Suprapubic skin (tissue), 4 donors: ENCODE measurements at regions not wholly inside any gene's neighbourhood (a gene's known extent, or its start where the extent isn't known, plus 50 kb on each side); places are given as distances from the start of the nearest gene placed in this dataset.

Experiments used
- DNase-seq, 2 donors: peaks; one replicate each; pipeline ENCODE4 v3.0.0-alpha.2; 2019; ENCODE audit warnings: low spot score in 2 of 2
- H3K27ac ChIP-seq: fragments of 200-600 bp; sonication (generic); one replicate; pipeline ENCODE4 v1.5.1; 2019
- H3K27me3 ChIP-seq: fragments of 200-600 bp; sonication (generic); one replicate; pipeline ENCODE4 v1.5.1; 2019
- H3K36me3 ChIP-seq: fragments of 200-600 bp; sonication (generic); one replicate; pipeline ENCODE4 v1.5.1; 2019
- H3K4me1 ChIP-seq: fragments of 200-600 bp; sonication (generic); one replicate; pipeline ENCODE4 v1.5.1; 2019
- H3K4me3 ChIP-seq: fragments of 200-600 bp; sonication (generic); one replicate; pipeline ENCODE4 v1.5.1; 2019; ENCODE audit warnings: mild to moderate bottlenecking
- H3K9me3 ChIP-seq: fragments of 200-600 bp; sonication (generic); one replicate; pipeline ENCODE4 v1.5.1; 2019
- EP300 ChIP-seq: sonication (generic); formaldehyde crosslinking; IDR thresholded peaks from one replicate; pipeline ENCODE4 v1.6.1; 2017; ENCODE audit warnings: antibody characterized with exemption
- POLR2A ChIP-seq, 2 donors: fragments of 450-650 bp; IDR thresholded peaks; one replicate each; pipeline ENCODE4 v1.6.1; 2017; ENCODE audit warnings: antibody characterized with exemption in 2 of 2, mild to moderate bottlenecking in 2 of 2, moderate library complexity in 2 of 2
- POLR2AphosphoS5 ChIP-seq, 3 donors: sonication (generic); formaldehyde crosslinking; IDR thresholded peaks; one replicate each; pipeline ENCODE4 v1.6.1; 2017; ENCODE audit warnings: antibody characterized with exemption in 3 of 3
- WGBS: methylation state at CpG from one replicate; pipeline ENCODE4 v1.1.5; 2018; 5-methylcytosine and 5-hydroxymethylcytosine counted together
- TF ChIP-seq, protein P1 (sequence below), 2 donors: fragments of 200-600 bp in 1 of 2; fragments of 450-650 bp in 1 of 2; sonication (generic) in 1 of 2; IDR thresholded peaks; one replicate each; pipeline ENCODE4 v1.5.1; 2016 to 2019; ENCODE audit warnings: antibody characterized with exemption in 2 of 2, mild to moderate bottlenecking in 1 of 2, moderate library complexity in 1 of 2

DNA sequence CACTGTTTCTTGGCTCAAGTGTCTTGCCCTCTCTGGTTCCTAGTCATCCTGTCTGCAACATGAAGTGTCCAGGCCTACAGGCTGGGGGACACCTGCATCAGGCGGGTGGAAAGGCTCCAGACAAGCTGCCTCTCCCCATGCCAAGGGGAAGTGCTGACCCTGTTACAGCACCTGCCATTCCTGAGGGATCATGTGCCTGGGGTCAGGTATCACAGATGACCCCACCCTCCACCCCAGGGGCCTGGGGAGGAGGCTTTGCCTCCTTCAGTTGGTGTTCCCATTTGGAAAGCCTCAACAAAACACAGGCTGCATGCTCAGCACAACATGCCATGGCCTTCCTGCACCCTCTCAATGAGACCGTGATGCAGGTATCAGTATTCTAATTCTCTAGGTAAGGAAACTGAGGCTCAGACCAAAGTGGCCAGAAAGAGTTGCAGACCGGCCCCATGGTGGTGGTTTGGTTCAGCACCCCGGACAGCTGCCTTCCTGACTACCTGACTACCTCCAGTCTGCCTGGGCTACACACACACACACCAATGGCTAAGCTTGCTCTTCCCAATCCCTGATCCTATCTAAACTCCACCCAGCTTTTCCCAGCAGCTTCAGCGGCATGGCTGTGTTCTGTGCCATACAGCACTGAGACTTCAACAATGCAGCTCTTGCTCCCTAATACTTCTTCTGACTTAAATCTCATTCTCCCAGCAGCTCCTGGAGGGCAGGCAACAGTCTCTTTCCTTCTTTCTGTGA is 69.7 kb upstream of the LINGO1 start:
- TF ChIP-seq, protein P1, sequence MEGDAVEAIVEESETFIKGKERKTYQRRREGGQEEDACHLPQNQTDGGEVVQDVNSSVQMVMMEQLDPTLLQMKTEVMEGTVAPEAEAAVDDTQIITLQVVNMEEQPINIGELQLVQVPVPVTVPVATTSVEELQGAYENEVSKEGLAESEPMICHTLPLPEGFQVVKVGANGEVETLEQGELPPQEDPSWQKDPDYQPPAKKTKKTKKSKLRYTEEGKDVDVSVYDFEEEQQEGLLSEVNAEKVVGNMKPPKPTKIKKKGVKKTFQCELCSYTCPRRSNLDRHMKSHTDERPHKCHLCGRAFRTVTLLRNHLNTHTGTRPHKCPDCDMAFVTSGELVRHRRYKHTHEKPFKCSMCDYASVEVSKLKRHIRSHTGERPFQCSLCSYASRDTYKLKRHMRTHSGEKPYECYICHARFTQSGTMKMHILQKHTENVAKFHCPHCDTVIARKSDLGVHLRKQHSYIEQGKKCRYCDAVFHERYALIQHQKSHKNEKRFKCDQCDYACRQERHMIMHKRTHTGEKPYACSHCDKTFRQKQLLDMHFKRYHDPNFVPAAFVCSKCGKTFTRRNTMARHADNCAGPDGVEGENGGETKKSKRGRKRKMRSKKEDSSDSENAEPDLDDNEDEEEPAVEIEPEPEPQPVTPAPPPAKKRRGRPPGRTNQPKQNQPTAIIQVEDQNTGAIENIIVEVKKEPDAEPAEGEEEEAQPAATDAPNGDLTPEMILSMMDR (IDR thresholded peaks at IDR 0.05) = no peak
- no peak for DNase-seq
- H3K4me1 ChIP-seq = no peaks in the 10 kb centered on the region
- whole genome bisulfite sequencing = 50% methylated on average over 5 of the region's 5 CpGs
- no peaks in the 10 kb centered on the region for H3K9me3 ChIP-seq
- no peak overlapping the region for H3K27ac ChIP-seq
- H3K27me3 ChIP-seq = peaks cover 18% of the 10 kb centered on the region
- no peaks in the 10 kb centered on the region for H3K36me3 ChIP-seq
- H3K4me3 ChIP-seq = no peak overlapping the region

DNA sequence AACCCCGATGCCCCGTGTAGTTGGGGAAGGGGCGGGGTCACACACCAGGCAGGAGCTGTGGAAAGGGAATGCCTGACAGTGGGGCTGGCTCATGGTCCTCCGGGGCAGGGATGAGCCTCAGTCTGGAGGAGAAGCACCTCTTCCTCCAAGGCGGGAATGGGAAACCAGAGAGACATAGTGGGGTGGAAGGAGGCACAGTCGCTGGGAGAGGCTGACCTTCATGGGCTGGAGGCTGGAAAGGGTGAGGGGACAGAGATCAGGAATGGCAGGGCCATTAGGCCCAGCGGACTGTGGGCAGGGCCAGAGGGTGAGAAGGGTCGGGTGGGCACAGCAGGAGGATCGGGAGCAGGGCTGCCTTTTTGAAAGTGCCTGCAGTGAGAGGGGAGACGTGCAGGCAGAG is 65.8 kb upstream of the LINGO1 start:
- Histone ChIP-seq H3K27me3 (peaks cover 40% of the 10 kb centered on the region), H3K36me3 (no peaks in the 10 kb centered on the region), H3K4me1 (no peaks in the 10 kb centered on the region), H3K27ac (no peak overlapping the region), H3K4me3 (no peak overlapping the region), H3K9me3 (no peaks in the 10 kb centered on the region)
- WGBS = 64% methylated on average over 10 of the region's 10 CpGs
- no peak for DNase-seq
- TF ChIP-seq, protein P1 (IDR thresholded peaks at IDR 0.05) = no peak
- TF ChIP-seq POLR2AphosphoS5 (IDR thresholded peaks at IDR 0.05) (no peak), EP300 (no peak), POLR2A (IDR thresholded peaks at IDR 0.05) (no peak)

DNA sequence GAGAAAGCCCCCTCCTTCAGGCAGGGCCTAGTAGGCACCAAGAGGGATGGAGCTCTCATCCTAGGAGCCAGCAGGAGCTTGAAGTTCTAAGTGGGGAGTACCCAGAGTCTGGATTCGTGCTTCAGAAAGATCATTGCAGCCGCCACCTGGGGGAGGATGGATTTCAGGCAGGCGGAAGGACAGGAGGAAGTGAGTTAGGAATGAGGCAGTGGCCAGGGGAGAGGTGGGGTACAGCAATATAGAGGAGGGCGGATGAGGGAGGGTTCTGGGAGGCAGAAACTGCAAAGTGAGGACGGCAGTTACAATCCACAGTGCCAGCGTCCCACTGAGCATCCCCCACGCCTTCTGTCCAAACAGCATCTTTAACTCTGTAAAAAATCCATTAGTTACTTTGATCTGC is 65.2 kb upstream of the LINGO1 start:
- WGBS = 65% methylated on average over 7 of the region's 7 CpGs
- Histone ChIP-seq H3K27ac (no peak overlapping the region), H3K4me1 (no peaks in the 10 kb centered on the region), H3K9me3 (no peaks in the 10 kb centered on the region), H3K36me3 (no peaks in the 10 kb centered on the region), H3K4me3 (no peak overlapping the region), H3K27me3 (peaks cover 43% of the 10 kb centered on the region)
- no peak for TF ChIP-seq POLR2A (IDR thresholded peaks at IDR 0.05)
- no peak for DNase-seq

DNA sequence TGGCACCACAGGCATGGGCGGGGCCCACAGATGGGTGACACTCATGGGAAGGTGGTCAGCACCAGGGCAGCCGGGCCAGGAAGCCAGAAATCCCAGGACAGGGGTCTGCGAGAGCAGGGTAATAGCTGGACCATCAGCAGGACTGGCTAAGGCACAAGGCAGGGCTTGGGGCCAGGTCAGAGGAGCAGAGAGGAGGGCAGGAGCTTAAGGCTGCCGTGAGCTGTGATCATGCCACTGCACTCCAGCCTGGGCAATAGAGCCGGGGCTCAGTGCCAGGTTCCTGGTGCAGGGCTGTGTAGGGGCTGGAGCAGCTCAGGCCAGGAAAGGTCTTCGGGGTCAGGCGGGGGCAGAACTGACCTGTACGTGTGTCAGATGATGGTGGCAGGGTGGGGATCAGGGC is 64.2 kb upstream of the LINGO1 start:
- DNase-seq = no peak
- peaks cover 46% of the 10 kb centered on the region for H3K27me3 ChIP-seq
- no peaks in the 10 kb centered on the region for H3K36me3 ChIP-seq

DNA sequence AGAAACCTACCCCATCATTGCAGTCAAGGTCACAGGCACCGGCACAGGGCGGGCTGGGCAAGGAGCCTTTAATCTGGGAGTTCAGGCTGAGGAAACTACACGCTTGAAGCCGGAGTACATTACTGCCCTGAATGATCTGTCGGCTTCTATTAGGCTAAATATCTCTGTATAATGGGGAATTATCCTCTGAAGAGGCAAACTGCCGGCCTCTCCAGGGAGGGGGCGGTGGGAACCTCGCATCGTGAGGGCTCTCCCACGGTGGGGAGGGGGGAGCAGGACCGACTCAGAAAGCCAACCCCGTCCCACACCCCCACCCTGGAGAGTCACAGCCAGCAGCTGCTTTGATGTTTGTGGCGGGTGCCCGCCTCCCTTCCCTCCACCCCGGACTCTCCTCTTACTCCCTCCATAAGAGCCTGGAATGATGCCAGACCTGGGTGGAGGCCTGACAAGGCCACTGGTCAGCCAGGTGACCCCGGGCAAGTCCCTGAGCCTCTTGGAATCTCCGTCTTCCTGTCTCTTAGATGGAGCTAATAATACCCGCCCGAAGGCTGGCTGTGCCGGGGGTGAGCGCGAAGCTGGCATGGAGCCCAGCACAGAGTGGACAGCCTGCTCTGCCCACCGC is 63.4 kb upstream of the LINGO1 start:
- H3K9me3 ChIP-seq = no peaks in the 10 kb centered on the region
- H3K4me1 ChIP-seq = no peaks in the 10 kb centered on the region
- H3K27me3 ChIP-seq = peaks cover 54% of the 10 kb centered on the region
- no peak overlapping the region for H3K27ac ChIP-seq
- 48% methylated on average over 10 of the region's 23 CpGs for WGBS
- TF ChIP-seq, protein P1 (IDR thresholded peaks at IDR 0.05) = no peak
- no peak for TF ChIP-seq POLR2A (IDR thresholded peaks at IDR 0.05)
- no peak for TF ChIP-seq EP300
- no peak for TF ChIP-seq POLR2AphosphoS5 (IDR thresholded peaks at IDR 0.05)
- DNase-seq = no peak
- H3K4me3 ChIP-seq = no peak overlapping the region
- H3K36me3 ChIP-seq = no peaks in the 10 kb centered on the region

More for the DNA sequence above, 64.2 kb upstream of the LINGO1 start:
- H3K9me3 ChIP-seq = no peaks in the 10 kb centered on the region
- TF ChIP-seq POLR2AphosphoS5 (IDR thresholded peaks at IDR 0.05) (no peak), EP300 (no peak)
- TF ChIP-seq, protein P1 (IDR thresholded peaks at IDR 0.05) = no peak
- no peaks in the 10 kb centered on the region for H3K4me1 ChIP-seq
- no peak overlapping the region for H3K27ac ChIP-seq
- WGBS = 97% methylated on average over 6 of the region's 8 CpGs
- H3K4me3 ChIP-seq = no peak overlapping the region
